ENCODE measurements at regions not wholly inside any gene's neighbourhood (a gene's known extent, or its start where the extent isn't known, plus 50 kb on each side); places are given as distances from the start of the nearest gene placed in this dataset.
"Not testable (repeated sequence)": the region's sequence is repeated elsewhere in the genome, so short reads cannot be mapped to it uniquely, and the experiment has no call there.

GRCh38 chr14:55838529-55839052 lies 258.6 kb downstream of the KTN1 start:
- DNase-seq (ENCODE audit: low spot score): no peak
- in situ Hi-C loops (cut with HindIII; ENCODE audit: low sequenced_read_pairs): no loop called here

- DNase-seq (ENCODE audit: low spot score); in situ Hi-C loops (cut with HindIII; ENCODE audit: low sequenced_read_pairs): not testable (repeated sequence)
These were observed 259.4 kb downstream of the KTN1 start for GRCh38 chr14:55839301-55839947.

GRCh38 chr14:55840821-55841220 lies 260.8 kb downstream of the KTN1 start:
- in situ Hi-C loops (cut with HindIII; ENCODE audit: low sequenced_read_pairs): no loop called here
- no peak for DNase-seq (ENCODE audit: low spot score)

GRCh38 chr14:55841625-55842024 lies 261.6 kb downstream of the KTN1 start:
- DNase-seq (ENCODE audit: low spot score): no peak
- in situ Hi-C loops (cut with HindIII; ENCODE audit: low sequenced_read_pairs): no loop called here

- DNase-seq (ENCODE audit: low spot score): no peak
These were observed 263.9 kb downstream of the KTN1 start for GRCh38 chr14:55843718-55844403.

GRCh38 chr14:55845963-55846825 lies 266.2 kb downstream of the KTN1 start:
- no peak for DNase-seq (ENCODE audit: low spot score)
- in situ Hi-C loops (cut with HindIII; ENCODE audit: low sequenced_read_pairs): no loop called here

More at GRCh38 chr14:55843718-55844403, 263.9 kb downstream of the KTN1 start:
- in situ Hi-C loops (cut with HindIII; ENCODE audit: low sequenced_read_pairs): no loop called here

- peak; percentile 18 for DNase-seq (ENCODE audit: low spot score)
- in situ Hi-C loops (cut with HindIII; ENCODE audit: low sequenced_read_pairs): no loop called here
These were observed 266.9 kb downstream of the KTN1 start for GRCh38 chr14:55846826-55847446.

GRCh38 chr14:55847766-55848165 lies 267.8 kb downstream of the KTN1 start:
- no peak for DNase-seq (ENCODE audit: low spot score)
- in situ Hi-C loops (cut with HindIII; ENCODE audit: low sequenced_read_pairs): no loop called here

GRCh38 chr14:55848964-55849363 lies 269.0 kb downstream of the KTN1 start:
- in situ Hi-C loops (cut with HindIII; ENCODE audit: low sequenced_read_pairs): no loop called here
- no peak for DNase-seq (ENCODE audit: low spot score)

GRCh38 chr14:55849833-55850232 lies 268.4 kb upstream of the PELI2 start:
- in situ Hi-C loops (cut with HindIII; ENCODE audit: low sequenced_read_pairs): no loop called here
- no peak for DNase-seq (ENCODE audit: low spot score)

GRCh38 chr14:55850825-55851241 lies 267.4 kb upstream of the PELI2 start:
- in situ Hi-C loops (cut with HindIII; ENCODE audit: low sequenced_read_pairs): no loop called here
- DNase-seq (ENCODE audit: low spot score): no peak

GRCh38 chr14:55851301-55851700 lies 266.9 kb upstream of the PELI2 start:
- in situ Hi-C loops (cut with HindIII; ENCODE audit: low sequenced_read_pairs): no loop called here
- peak; percentile 66 for DNase-seq (ENCODE audit: low spot score)

GRCh38 chr14:55851961-55852360 lies 266.2 kb upstream of the PELI2 start:
- in situ Hi-C loops (cut with HindIII; ENCODE audit: low sequenced_read_pairs): no loop called here
- peak; percentile 33 for DNase-seq (ENCODE audit: low spot score)

- DNase-seq (ENCODE audit: low spot score): no peak
- in situ Hi-C loops (cut with HindIII; ENCODE audit: low sequenced_read_pairs): no loop called here
These were observed 262.5 kb upstream of the PELI2 start for GRCh38 chr14:55855751-55856150.

- in situ Hi-C loops (cut with HindIII; ENCODE audit: low sequenced_read_pairs): no loop called here
- no peak for DNase-seq (ENCODE audit: low spot score)
These were observed 259.6 kb upstream of the PELI2 start for GRCh38 chr14:55858604-55859003.

- DNase-seq (ENCODE audit: low spot score); in situ Hi-C loops (cut with HindIII; ENCODE audit: low sequenced_read_pairs): not testable (repeated sequence)
These were observed 256.6 kb upstream of the PELI2 start for GRCh38 chr14:55861561-55861960.

GRCh38 chr14:55864890-55865655 lies 253.1 kb upstream of the PELI2 start:
- DNase-seq (ENCODE audit: low spot score): no peak
- in situ Hi-C loops (cut with HindIII; ENCODE audit: low sequenced_read_pairs): no loop called here

- DNase-seq (ENCODE audit: low spot score): no peak
- in situ Hi-C loops (cut with HindIII; ENCODE audit: low sequenced_read_pairs): no loop called here
These were observed 250.9 kb upstream of the PELI2 start for GRCh38 chr14:55867311-55867710.

GRCh38 chr14:55867719-55868118 lies 250.5 kb upstream of the PELI2 start:
- in situ Hi-C loops (cut with HindIII; ENCODE audit: low sequenced_read_pairs): no loop called here
- DNase-seq (ENCODE audit: low spot score): no peak
